A673 (cell line): ENCODE measurements at regions not wholly inside any gene's neighbourhood (a gene's known extent, or its start where the extent isn't known, plus 50 kb on each side); places are given as distances from the start of the nearest gene placed in this dataset.

ENCODE experiments used
- BruUV-seq: library from RNA; stranded (reverse); fragments of 400-500 nt; replicated peaks from 2 replicates; lab custom pipeline; 2021; lab: Mats Ljungman, UMichigan
- CTCF ChIA-PET: fragments of 300-600 bp; sonication (Branson Sonifier 250); formaldehyde crosslinking; loops from one replicate; lab custom pipeline; 2022; ENCODE audit warnings: antibody characterized with exemption; lab: Charles Lee
- POLR2A ChIA-PET: fragments of 300-600 bp; sonication (Branson Sonifier 250); formaldehyde crosslinking; loops from one replicate; lab custom pipeline; 2022; ENCODE audit warnings: antibody characterized with exemption; ENCODE audit not compliant: low non-redundant PET; lab: Charles Lee
- DNase-seq: peaks from one replicate; pipeline ENCODE4 v3.0.0-alpha.2; 2015; ENCODE audit warnings: low spot score
- H3K27ac ChIP-seq: fragments of 200-600 bp; sonication (generic); 2 replicates; pipeline ENCODE4 v1.5.1; 2016; ENCODE audit warnings: mixed run types, low read depth, mild to moderate bottlenecking, mixed read lengths, antibody characterized with exemption, low read length; ENCODE audit not compliant: poor library complexity, severe bottlenecking
- H3K27me3 ChIP-seq: fragments of 200-600 bp; sonication (generic); replicated peaks from 2 replicates; pipeline ENCODE4 v1.6.1; 2017; ENCODE audit warnings: mixed run types, low read depth, mild to moderate bottlenecking, mixed read lengths, antibody characterized with exemption, low read length; ENCODE audit not compliant: insufficient read depth, poor library complexity
- H3K36me3 ChIP-seq: fragments of 200-600 bp; sonication (generic); 2 replicates; pipeline ENCODE4 v1.6.1; 2016; ENCODE audit warnings: mixed run types, mild to moderate bottlenecking, mixed read lengths, antibody characterized with exemption, low read length; ENCODE audit not compliant: insufficient read depth, poor library complexity, severe bottlenecking
- H3K4me1 ChIP-seq: fragments of 200-600 bp; sonication (generic); 2 replicates; pipeline ENCODE4 v1.6.1; 2017; ENCODE audit warnings: mixed run types, mild to moderate bottlenecking, mixed read lengths, antibody characterized with exemption, low read length; ENCODE audit not compliant: insufficient read depth, poor library complexity, severe bottlenecking
- H3K4me3 ChIP-seq: fragments of 200-600 bp; sonication (generic); 2 replicates; pipeline ENCODE4 v1.5.1; 2016; ENCODE audit warnings: low read depth, mixed run types, mild to moderate bottlenecking, mixed read lengths, low read length; ENCODE audit not compliant: poor library complexity, severe bottlenecking
- H3K9me3 ChIP-seq: fragments of 200-600 bp; sonication (generic); 2 replicates; pipeline ENCODE4 v1.6.1; 2016; ENCODE audit warnings: mixed run types, low read depth, mild to moderate bottlenecking, mixed read lengths, antibody characterized with exemption, low read length; ENCODE audit not compliant: poor library complexity, severe bottlenecking
- CTCF ChIP-seq: fragments of 300-800, 200-600 bp; sonication (generic); conservative IDR thresholded peaks from 2 replicates; pipeline ENCODE4 v1.5.1; 2017; ENCODE audit warnings: low read depth, mild to moderate bottlenecking, antibody characterized with exemption, low read length, moderate library complexity, mixed read lengths
- EZH2 ChIP-seq: fragments of 200-600 bp; sonication (generic); IDR thresholded peaks from 2 replicates; pipeline ENCODE4 v1.6.1; 2017; ENCODE audit warnings: borderline replicate concordance, low read depth, mild to moderate bottlenecking, mixed read lengths, antibody characterized with exemption, low read length; ENCODE audit not compliant: poor library complexity, severe bottlenecking
- intact Hi-C: fragments of 100-400 bp; cut with micrococcal nuclease; formaldehyde crosslinking; loops from one replicate; pipeline ENCODE4 v1.10.0; 2022; ENCODE audit not compliant: unreplicated experiment

GRCh38 chr17:31660684-31661083, 198.4 kb downstream of the COPRS start:
- BruUV-seq = no TSS peak
- Histone ChIP-seq H3K4me1 (no peaks in the 10 kb centered on the region), H3K27ac (no peak overlapping the region), H3K36me3 (no peaks in the 10 kb centered on the region), H3K27me3 (no peaks in the 10 kb centered on the region), H3K9me3 (peaks cover 3% of the 10 kb centered on the region), H3K4me3 (no peak overlapping the region)
- no peak for DNase-seq
- intact Hi-C loops = no loop called here
- ChIA-PET POLR2A (no interaction called here), CTCF (no interaction called here)
- TF ChIP-seq EZH2 (no peak), CTCF (no peak)

DNA sequence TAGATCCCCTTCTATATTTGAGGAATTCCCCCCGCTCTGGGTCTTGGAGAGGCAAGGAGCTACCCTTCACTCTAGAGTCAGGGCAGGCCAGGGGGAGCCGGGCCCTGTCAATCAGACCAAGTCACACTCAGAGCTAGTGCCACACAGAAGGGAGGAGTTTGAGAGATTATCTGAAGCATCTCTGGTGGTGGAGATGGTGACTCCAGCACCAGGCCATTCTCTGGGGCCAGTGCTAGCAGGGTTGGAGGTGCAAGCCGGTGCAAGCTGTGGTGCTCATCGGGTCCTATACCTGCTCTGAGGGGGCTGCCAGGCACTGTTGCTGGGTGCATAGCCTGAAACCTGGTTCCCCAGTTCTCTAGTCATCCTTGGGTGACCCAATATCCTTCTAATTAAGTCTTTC, 201.2 kb downstream of the COPRS start:
- H3K27ac ChIP-seq = no peak overlapping the region
- DNase-seq = no peak
- POLR2A ChIA-PET = no interaction called here
- no peak overlapping the region for H3K4me3 ChIP-seq
- intact Hi-C loops = no loop called here
- no peaks in the 10 kb centered on the region for H3K9me3 ChIP-seq
- no peaks in the 10 kb centered on the region for H3K36me3 ChIP-seq
- CTCF ChIA-PET = no interaction called here
- no peaks in the 10 kb centered on the region for H3K27me3 ChIP-seq
- no TSS peak for BruUV-seq
- TF ChIP-seq EZH2 = no peak
- TF ChIP-seq CTCF = no peak
- no peaks in the 10 kb centered on the region for H3K4me1 ChIP-seq

DNA sequence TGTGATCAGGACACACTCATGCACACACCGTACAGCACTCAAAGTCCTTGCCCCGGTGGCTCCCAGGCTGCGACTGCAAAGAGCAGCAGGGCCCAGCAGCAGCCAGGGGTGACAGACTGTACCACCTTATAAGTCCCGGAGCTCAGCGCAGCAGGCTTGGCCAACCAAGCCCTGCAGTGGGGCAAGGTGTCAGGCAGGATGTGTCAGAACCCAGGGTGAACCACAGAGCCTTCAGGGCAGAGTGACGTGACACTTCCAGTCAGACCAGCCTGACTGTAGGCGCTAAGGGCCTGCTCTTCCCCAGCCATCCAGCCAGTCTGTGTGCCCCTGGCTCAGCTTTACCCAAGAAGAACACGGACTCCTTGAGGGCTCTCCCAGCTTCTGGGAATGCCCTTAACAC, 204.1 kb downstream of the COPRS start:
- Histone ChIP-seq H3K4me3 (no peak overlapping the region), H3K27ac (no peak overlapping the region), H3K9me3 (no peaks in the 10 kb centered on the region), H3K4me1 (no peaks in the 10 kb centered on the region), H3K36me3 (no peaks in the 10 kb centered on the region), H3K27me3 (no peaks in the 10 kb centered on the region)
- no peak for DNase-seq
- intact Hi-C loops = no loop called here
- no TSS peak for BruUV-seq
- ChIA-PET CTCF (no interaction called here), POLR2A (no interaction called here)
- TF ChIP-seq EZH2 (no peak), CTCF (no peak)
